Esophagus squamous epithelium (tissue), 5 donors: ENCODE measurements at regions not wholly inside any gene's neighbourhood (a gene's known extent, or its start where the extent isn't known, plus 50 kb on each side); places are given as distances from the start of the nearest gene placed in this dataset.

ENCODE experiments used
- DNase-seq: peaks from one replicate; lab custom pipeline; 2025; lab: John Stamatoyannopoulos, UW
- H3K27ac ChIP-seq, 4 donors: fragments of 200-600 bp; sonication (generic); one replicate each; pipeline ENCODE4 v1.5.1; 2016 to 2019; ENCODE audit warnings: mild to moderate bottlenecking in 1 of 4
- H3K27me3 ChIP-seq, 4 donors: fragments of 200-600 bp; sonication (generic); 1 replicate in 3 of 4; 2 replicates in 1 of 4; pipeline versions ENCODE4 v1.5.1 to v1.6.0; 2017 to 2021; ENCODE audit warnings: antibody characterized with exemption in 1 of 4
- H3K36me3 ChIP-seq, 3 donors: fragments of 200-600 bp; sonication (generic); one replicate each; pipeline ENCODE4 v1.5.1; 2016 to 2019
- H3K4me1 ChIP-seq, 3 donors: fragments of 200-600 bp; sonication (generic); one replicate each; pipeline ENCODE4 v1.5.1; 2017 to 2019
- H3K4me3 ChIP-seq, 4 donors: fragments of 200-600 bp; sonication (generic); 1 replicate in 3 of 4; 2 replicates in 1 of 4; pipeline ENCODE4 v1.5.1; 2016 to 2019; ENCODE audit warnings: mild to moderate bottlenecking in 2 of 4, moderate library complexity in 1 of 4
- H3K9me3 ChIP-seq, 3 donors: fragments of 200-600 bp; sonication (generic); one replicate each; pipeline ENCODE4 v1.5.1; 2016 to 2019
- CTCF ChIP-seq, 6 experiments: fragments of 450-650 bp in 4 of 6; fragments of 200-600 bp in 2 of 6; sonication (generic) in 2 of 6; IDR thresholded peaks; one replicate each; pipeline ENCODE4 v1.5.1; 2016 to 2019; ENCODE audit warnings: antibody characterized with exemption in 6 of 6, mild to moderate bottlenecking in 4 of 6, moderate library complexity in 4 of 6
- POLR2A ChIP-seq, 4 donors: fragments of 450-650 bp; IDR thresholded peaks; one replicate each; pipeline ENCODE4 v1.6.1; 2017; ENCODE audit warnings: antibody characterized with exemption in 4 of 4, mild to moderate bottlenecking in 4 of 4, moderate library complexity in 3 of 4
- WGBS, 2 donors: methylation state at CpG; one replicate each; pipeline ENCODE4 v1.1.5; 2018; 5-methylcytosine and 5-hydroxymethylcytosine counted together
- intact Hi-C: fragments of 100-400 bp; cut with DNase I; formaldehyde crosslinking; loops from one replicate; pipeline ENCODE4 v1.15.0; 2022
- donor health status: DM: yes; HTN: yes; CAD: no.

GRCh38 chr16:59941594-59941993, 1207.5 kb upstream of the GOT2 start:
- WGBS, 2 donors: 81 to 85% methylated on average over 4 of the region's 4 CpGs
- H3K36me3 ChIP-seq: no peaks in the 10 kb centered on the region
- H3K27ac ChIP-seq: no peak overlapping the region
- intact Hi-C loops: no loop called here
- TF ChIP-seq POLR2A (IDR thresholded peaks at IDR 0.05) (no peak), CTCF (IDR thresholded peaks at IDR 0.05) (no peak)
- H3K27me3 ChIP-seq: no peaks in the 10 kb centered on the region
- peaks cover 0 to 6% (median 0%) of the 10 kb centered on the region in 3 donors for H3K9me3 ChIP-seq
- no peak overlapping the region for H3K4me3 ChIP-seq
- no peaks in the 10 kb centered on the region for H3K4me1 ChIP-seq
- DNase-seq: no peak

- no peaks in the 10 kb centered on the region for H3K4me1 ChIP-seq
- H3K36me3 ChIP-seq: no peaks in the 10 kb centered on the region
- DNase-seq: no peak
- intact Hi-C loops: no loop called here
- no peaks in the 10 kb centered on the region for H3K27me3 ChIP-seq
- H3K4me3 ChIP-seq: no peak overlapping the region
- 60 to 64% methylated on average over 2 of the region's 2 CpGs for WGBS, 2 donors
- no peak overlapping the region for H3K27ac ChIP-seq
- TF ChIP-seq CTCF (IDR thresholded peaks at IDR 0.05): no peak
- no peak for TF ChIP-seq POLR2A (IDR thresholded peaks at IDR 0.05)
- no peaks in the 10 kb centered on the region for H3K9me3 ChIP-seq
Measured at GRCh38 chr16:59920054-59920453, 1185.9 kb upstream of the GOT2 start.

- 60 to 79% methylated on average over 1 of the region's 1 CpG for WGBS, 2 donors
- TF ChIP-seq CTCF (IDR thresholded peaks at IDR 0.05) (no peak), POLR2A (IDR thresholded peaks at IDR 0.05) (no peak)
- intact Hi-C loops: no loop called here
Measured at GRCh38 chr16:59913666-59914065, 1179.5 kb upstream of the GOT2 start.

GRCh38 chr16:59909262-59909661, 1175.1 kb upstream of the GOT2 start:
- Histone ChIP-seq H3K4me1 (peaks cover 0 to 17% (median 6%) of the 10 kb centered on the region in 3 donors), H3K27me3 (no peaks in the 10 kb centered on the region), H3K36me3 (no peaks in the 10 kb centered on the region), H3K9me3 (no peaks in the 10 kb centered on the region), H3K27ac (no peak overlapping the region), H3K4me3 (no peak overlapping the region)
- TF ChIP-seq POLR2A (IDR thresholded peaks at IDR 0.05) (no peak), CTCF (IDR thresholded peaks at IDR 0.05) (no peak)
- 70 to 73% methylated on average over 5 of the region's 5 CpGs for WGBS, 2 donors
- intact Hi-C loops: no loop called here
- no peak for DNase-seq

More at GRCh38 chr16:59913666-59914065, 1179.5 kb upstream of the GOT2 start:
- no peaks in the 10 kb centered on the region for H3K27me3 ChIP-seq
- no peak for DNase-seq
- H3K36me3 ChIP-seq: no peaks in the 10 kb centered on the region
- H3K9me3 ChIP-seq: no peaks in the 10 kb centered on the region
- H3K4me3 ChIP-seq: no peak overlapping the region
- H3K4me1 ChIP-seq: no peaks in the 10 kb centered on the region
- H3K27ac ChIP-seq: no peak overlapping the region

GRCh38 chr16:59907611-59908010, 1173.5 kb upstream of the GOT2 start:
- Histone ChIP-seq H3K4me3 (no peak overlapping the region), H3K4me1 (peaks cover 0 to 22% (median 6%) of the 10 kb centered on the region in 3 donors), H3K27me3 (no peaks in the 10 kb centered on the region), H3K27ac (no peak overlapping the region), H3K9me3 (no peaks in the 10 kb centered on the region), H3K36me3 (no peaks in the 10 kb centered on the region)
- DNase-seq: no peak
- intact Hi-C loops: no loop called here
- 77% methylated on average over 4 of the region's 4 CpGs for WGBS, 2 donors
- no peak for TF ChIP-seq POLR2A (IDR thresholded peaks at IDR 0.05)
- TF ChIP-seq CTCF (IDR thresholded peaks at IDR 0.05): no peak
